GM18498 (cell line): ENCODE measurements at regions not wholly inside any gene's neighbourhood (a gene's known extent, or its start where the extent isn't known, plus 50 kb on each side); places are given as distances from the start of the nearest gene placed in this dataset.
"Not testable (repeated sequence)": the region's sequence is repeated elsewhere in the genome, so short reads cannot be mapped to it uniquely, and the experiment has no call there.

Experiments
- ATAC-seq: cut with Tn5 transposase; IDR thresholded peaks from one replicate; pipeline ENCODE4 v1.9.1; 2021; ENCODE audit warnings: mild to moderate bottlenecking, moderate library complexity; ENCODE audit not compliant: unreplicated experiment

DNA sequence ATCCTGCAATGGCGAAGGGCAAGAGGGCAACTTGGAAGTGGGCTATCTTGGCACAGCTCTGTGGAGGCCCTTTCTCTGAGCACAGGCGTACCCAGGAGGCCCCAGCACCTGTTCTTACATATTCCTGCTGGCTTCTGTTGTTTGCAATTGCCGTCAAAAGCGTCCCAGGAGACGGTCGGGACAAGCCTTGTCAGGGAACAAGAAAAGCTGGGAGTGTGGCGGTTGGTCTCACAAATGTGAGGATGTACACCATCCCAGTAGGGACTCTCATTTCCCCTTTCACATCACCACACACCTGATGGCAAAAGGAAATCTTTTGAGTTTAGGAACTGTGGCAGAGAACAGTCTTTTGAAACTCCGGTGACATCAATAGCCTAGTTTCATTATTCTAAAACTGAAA, 94.7 kb upstream of the EFEMP1 start:
- ATAC-seq: no peak

GRCh38 chr2:56021136-56021474, 97.5 kb upstream of the EFEMP1 start:
- ATAC-seq: no peak

DNA sequence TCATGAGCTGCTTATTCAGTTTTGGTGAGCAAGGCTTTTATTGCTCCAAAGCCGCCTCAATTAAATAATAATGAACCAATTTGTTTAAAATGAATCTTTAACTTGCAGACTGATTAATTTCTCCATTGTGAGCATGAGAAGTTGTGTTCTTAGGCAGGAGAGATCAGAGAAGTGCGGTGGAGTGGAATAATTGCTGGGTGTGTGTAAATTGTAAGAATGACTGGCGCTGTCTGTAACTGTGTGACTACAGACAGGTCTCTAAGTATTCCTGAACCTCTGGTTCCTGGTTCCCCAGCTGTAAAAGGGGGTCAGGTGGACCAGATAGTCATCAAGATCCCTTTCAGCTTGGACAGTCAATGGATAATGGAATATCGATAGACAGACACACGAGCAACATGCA, 98.0 kb upstream of the EFEMP1 start:
- no peak for ATAC-seq

DNA sequence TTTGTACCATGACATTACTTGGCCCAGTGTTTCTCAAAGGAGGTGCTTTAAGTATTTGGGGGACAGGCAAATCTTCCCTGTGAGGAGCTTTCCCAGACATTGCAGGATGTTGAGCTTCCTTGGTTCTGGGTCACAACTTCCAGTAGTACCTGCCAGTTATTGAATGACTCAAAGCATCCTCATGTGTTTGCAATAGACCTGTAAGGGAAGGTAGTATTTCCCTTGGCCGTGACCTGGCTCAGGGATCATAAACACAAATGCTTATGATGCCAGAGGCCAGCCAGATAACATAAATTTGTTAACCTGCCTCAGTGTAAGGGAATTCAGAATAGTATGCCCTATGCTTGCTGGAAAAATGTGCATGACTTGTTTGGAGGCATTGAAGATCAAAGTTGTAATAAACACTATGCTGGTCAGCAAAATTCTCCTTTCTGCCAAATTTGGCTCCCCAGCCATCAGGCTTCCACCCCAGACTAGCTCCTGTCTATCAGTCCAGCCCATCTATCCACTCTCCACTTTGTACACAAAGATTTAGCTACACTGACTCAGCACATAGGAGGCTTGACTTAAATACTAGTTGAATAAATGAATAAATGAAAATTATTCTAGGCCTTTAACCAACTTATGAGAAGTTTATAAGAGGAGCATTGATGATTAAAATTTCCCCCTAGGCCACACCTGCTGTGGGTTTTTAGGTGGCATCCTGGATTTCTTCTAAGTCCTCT, 102.0 kb upstream of the EFEMP1 start:
- ATAC-seq: no peak

- ATAC-seq: no peak
Observed at GRCh38 chr2:56026828-56027227, 103.2 kb upstream of the EFEMP1 start.

DNA sequence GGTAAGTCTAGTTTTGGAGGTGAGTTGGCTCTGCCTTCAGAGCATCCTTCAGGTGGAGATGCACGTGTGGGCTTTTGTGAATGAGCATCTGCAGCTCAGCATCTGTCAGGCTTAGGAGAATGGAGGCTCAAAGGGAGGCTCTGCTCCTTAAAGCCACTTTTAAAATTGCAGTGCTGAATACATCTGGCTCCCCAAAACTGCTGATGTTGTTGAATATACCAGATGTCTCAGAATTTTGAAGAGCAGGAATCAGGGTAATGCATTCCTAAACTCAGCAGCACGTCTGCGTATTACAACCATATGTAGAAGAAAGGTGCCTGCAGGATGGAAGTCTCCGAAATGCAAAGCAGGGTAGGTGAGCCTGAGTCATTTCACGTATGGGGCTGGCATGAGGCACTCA, 106.5 kb upstream of the EFEMP1 start:
- no peak for ATAC-seq

DNA sequence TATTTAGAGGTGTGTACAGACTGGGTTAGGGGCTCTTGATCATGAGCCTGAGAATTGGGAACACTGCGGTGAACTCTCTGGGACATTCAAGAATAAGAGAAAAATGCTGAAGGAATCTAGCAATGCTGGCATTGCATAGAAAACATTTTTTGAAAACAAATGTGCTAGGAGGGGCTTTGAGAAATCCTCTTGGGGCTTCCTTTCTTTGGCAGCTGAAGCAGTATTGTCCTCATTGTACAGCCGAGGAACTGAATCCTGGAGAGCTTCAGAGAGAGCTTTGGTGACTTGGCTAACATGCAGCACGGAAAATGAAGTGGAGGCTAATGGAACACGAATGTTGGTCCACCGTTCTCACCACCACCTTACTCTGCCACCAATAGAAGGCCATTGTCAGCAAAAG, 107.3 kb upstream of the EFEMP1 start:
- no peak for ATAC-seq

DNA sequence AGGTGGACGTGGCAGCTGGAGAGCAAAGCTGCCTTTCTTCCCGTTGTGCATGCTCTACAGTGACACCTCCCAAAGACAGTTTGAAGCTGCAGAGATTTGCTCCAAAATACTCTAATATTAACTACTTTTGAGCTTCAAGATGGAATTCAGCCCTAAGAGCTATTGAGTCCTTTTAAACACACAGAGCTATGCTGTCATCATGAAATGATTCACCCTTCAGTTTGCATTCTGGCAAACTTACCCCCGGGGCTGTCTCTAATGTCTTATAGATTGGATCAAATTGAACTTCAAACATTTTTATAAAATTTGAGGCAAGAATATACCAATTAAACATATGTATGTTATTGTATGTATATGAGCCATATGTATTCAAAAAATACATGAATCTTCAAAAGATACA, 110.7 kb upstream of the EFEMP1 start:
- ATAC-seq: no peak

- ATAC-seq: no peak
Observed at GRCh38 chr2:56040189-56040588, 116.6 kb upstream of the EFEMP1 start.

DNA sequence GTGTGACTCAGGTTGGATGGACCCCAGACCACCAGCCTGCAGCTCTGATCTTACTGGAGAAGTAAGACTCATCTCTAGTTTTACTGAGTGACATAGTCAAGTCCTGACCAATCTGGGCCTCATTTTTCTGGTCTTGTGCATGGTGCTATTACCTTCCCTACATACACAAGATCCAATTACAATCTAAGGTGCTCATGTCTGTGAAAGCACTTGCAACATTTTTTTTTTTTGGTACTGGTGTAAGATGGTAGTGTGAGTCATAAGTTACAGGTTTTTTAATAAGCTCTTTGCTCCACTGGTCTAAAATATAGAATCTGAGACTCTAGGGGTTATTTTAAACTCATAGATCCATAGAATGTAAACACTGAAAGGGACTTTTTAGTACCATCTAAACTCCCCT, 117.3 kb upstream of the EFEMP1 start:
- no peak for ATAC-seq

GRCh38 chr2:56047136-56047535, 123.6 kb upstream of the EFEMP1 start:
- ATAC-seq: no peak

DNA sequence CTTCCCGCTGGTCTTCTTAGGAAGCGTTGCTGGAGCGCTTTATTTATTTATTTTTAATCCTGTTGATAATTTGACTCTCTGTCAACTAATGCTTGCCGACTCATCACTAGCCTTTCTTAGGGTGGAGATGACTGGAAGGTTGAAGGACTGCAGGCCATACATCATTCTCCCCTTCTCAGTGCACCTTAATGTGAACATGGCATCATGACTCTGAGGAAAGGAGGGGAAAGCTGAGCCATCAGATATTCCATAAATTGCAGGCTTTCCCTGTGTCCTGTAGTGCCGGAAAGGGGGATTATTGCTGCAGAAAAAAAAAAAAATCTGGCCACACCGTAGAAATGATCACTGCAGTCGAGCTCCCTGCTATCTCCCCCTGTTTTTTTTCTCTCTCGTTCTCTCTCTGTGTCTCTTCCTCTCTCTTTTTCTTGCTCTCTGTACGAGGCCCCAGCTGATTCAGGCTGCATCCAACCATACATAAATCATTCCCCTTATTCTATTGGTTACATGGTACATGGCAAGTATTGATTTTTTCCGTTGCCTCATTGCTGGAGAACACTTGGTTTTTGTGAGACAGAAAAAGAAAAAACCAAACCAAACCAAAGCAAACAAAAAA, 125.8 kb upstream of the EFEMP1 start:
- ATAC-seq: no peak

GRCh38 chr2:56053679-56054078, 130.1 kb upstream of the EFEMP1 start:
- no peak for ATAC-seq

DNA sequence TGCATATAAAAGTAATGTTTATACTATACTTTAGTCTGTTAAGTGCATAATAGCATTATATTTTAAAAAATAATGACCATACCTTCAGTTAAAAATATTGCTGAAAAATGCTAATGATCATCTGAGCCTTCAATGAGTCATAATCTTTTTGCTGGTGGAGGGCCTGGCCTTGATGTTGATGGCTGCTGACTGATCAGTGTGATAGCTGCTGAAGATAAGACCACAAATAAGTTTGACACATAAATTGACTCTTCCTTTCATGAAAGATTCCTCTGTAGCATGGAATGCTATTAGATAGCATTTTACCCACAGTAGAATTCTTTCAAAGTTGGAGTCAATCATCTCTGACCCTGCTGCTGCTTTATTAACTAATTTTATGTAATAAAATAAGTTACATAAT, 128.4 kb upstream of the CCDC85A start:
- no peak for ATAC-seq

DNA sequence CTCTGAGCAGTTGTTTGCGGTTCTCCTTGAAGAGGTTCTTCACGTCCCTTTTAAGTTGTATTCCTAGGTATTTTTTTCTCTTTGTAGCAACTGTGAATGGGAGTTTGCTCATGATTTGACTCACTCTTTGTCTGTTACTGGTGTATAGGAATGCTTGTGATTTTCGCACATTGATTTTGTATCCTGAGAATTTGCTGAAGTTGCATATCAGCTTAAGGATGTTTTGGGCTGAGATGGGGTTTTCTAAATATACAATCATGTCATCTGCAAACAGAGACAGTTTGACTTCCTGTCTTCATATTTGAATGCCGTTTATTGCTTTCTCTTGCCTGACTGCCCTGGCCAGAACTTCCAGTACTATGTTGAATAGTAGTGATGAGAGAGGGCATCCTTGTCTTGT, 122.5 kb upstream of the CCDC85A start:
- ATAC-seq: not testable (repeated sequence)

- ATAC-seq: no peak
Observed at GRCh38 chr2:56068746-56069145, 115.0 kb upstream of the CCDC85A start.

- ATAC-seq: no peak
Observed at GRCh38 chr2:56077359-56077915, 106.4 kb upstream of the CCDC85A start.

DNA sequence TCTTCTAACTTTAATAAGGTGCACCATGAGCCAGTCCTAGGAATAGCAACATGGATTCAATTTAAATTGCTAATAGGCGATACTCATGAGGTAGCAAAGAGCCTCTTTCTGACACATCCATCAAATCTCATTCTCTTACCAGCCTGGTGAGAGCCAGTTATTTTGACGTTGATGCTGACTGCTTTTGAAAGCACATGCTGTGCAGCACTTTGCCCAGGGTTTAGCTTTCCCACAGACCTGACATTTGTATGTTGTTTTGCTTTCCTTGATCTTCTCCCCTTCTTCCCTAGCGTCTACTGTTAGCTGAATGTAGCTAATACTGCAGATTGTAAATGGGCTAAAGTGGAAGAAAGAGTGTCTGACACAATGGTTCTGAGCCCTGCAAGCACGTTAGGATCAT, 101.1 kb upstream of the CCDC85A start:
- ATAC-seq: no peak

DNA sequence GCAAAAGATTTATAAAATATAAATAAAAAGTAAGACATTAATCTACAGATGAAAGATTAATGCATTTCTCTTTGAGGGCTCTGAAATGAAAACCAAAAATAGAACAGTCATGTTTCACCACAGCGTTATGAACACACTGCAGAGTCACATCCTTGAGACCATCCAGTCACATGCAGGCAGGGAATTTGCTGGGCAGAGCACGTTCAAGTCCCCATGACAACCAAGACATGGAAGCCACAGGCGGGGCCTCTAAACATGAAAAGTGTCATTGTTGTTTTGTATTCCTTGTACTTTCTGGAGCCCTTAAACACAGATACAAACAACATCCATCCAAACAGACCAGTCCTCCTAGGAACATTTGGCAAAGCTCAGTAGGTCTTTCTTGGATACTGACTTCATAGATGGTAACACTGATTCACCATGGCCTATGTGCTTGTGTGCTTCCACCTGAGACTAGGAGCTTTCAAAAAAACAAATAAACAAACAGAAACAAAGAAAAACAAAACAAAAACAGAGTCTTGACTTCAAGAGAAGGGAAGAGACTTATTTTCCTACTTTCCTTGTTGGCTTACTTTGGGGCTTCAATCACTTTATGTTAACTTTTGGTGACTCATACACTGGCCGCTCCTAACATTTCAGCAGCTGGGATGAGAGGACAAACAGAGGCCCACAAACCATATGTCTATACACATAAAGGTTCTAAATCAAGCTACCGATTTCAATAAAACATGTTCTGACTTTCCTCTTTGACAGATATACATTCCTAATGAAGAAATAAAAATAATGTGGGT, 99.5 kb upstream of the CCDC85A start:
- ATAC-seq: no peak

GRCh38 chr2:56086336-56086735, 97.5 kb upstream of the CCDC85A start:
- no peak for ATAC-seq

GRCh38 chr2:56088411-56088810, 95.4 kb upstream of the CCDC85A start:
- ATAC-seq: no peak

- ATAC-seq: no peak
Observed at GRCh38 chr2:56089931-56090330, 93.9 kb upstream of the CCDC85A start.
